Coronary artery (tissue), 2 donors: ENCODE measurements at regions not wholly inside any gene's neighbourhood (a gene's known extent, or its start where the extent isn't known, plus 50 kb on each side); places are given as distances from the start of the nearest gene placed in this dataset.
"Not testable (repeated sequence)": the region's sequence is repeated elsewhere in the genome, so short reads cannot be mapped to it uniquely, and the experiment has no call there.

Source experiments
- DNase-seq: peaks from one replicate; pipeline ENCODE4 v3.0.0-alpha.2; 2017; ENCODE audit warnings: low spot score
- H3K27ac ChIP-seq, 2 donors: fragments of 200-600 bp; sonication (generic); one replicate each; pipeline ENCODE4 v1.5.1; 2016 to 2019
- H3K4me3 ChIP-seq: fragments of 200-600 bp; sonication (generic); 2 replicates; pipeline ENCODE4 v1.5.1; 2016; ENCODE audit warnings: mild to moderate bottlenecking, moderate library complexity
- TF ChIP-seq, protein P1 (sequence below): fragments of 200-600 bp; sonication (generic); IDR thresholded peaks from one replicate; pipeline ENCODE4 v1.5.1; 2019; ENCODE audit warnings: antibody characterized with exemption

DNA sequence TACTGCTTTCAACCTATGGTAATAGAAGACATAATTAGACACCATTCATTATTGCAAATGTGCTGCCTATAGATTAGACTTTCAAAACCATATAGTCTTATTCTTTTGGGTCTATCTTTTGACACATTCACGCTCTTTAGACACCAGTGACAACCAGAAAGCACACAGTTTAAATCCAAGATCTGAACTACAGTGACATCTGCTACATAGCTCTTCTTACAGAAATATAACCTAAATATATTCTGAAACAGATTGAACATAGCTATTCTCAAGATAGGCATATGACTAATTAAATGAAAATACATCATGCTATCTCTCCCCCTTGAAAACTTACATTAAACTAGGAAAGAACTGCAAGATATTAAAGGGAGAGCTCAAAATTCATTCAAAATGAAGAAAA, 514.2 kb upstream of the SLITRK6 start:
- Histone ChIP-seq H3K4me3 (no peak overlapping the region), H3K27ac (no peak overlapping the region)
- TF ChIP-seq, protein P1, sequence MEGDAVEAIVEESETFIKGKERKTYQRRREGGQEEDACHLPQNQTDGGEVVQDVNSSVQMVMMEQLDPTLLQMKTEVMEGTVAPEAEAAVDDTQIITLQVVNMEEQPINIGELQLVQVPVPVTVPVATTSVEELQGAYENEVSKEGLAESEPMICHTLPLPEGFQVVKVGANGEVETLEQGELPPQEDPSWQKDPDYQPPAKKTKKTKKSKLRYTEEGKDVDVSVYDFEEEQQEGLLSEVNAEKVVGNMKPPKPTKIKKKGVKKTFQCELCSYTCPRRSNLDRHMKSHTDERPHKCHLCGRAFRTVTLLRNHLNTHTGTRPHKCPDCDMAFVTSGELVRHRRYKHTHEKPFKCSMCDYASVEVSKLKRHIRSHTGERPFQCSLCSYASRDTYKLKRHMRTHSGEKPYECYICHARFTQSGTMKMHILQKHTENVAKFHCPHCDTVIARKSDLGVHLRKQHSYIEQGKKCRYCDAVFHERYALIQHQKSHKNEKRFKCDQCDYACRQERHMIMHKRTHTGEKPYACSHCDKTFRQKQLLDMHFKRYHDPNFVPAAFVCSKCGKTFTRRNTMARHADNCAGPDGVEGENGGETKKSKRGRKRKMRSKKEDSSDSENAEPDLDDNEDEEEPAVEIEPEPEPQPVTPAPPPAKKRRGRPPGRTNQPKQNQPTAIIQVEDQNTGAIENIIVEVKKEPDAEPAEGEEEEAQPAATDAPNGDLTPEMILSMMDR, result no peak
- no peak for DNase-seq

DNA sequence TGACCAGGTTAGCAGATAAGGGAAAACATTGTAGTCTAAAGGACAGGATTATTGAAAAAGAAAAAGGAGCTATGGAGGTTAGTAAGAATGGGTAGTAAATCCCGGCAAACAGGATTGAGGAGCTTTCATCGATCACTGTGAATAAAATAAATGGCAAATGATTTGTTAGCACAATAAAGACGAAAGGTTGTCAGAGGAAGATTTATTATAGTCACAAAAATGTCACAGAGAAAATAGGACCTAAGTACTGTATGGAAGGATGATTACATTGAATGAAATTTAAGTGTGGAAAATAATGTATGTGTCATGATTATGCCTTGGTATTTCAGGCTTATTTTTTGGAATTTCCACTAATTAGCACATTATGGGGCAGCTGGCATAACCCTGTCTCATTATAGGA, 519.2 kb upstream of the SLITRK6 start:
- Histone ChIP-seq H3K4me3 (no peak overlapping the region), H3K27ac (no peak overlapping the region)
- TF ChIP-seq, protein P1, result no peak
- no peak for DNase-seq

DNA sequence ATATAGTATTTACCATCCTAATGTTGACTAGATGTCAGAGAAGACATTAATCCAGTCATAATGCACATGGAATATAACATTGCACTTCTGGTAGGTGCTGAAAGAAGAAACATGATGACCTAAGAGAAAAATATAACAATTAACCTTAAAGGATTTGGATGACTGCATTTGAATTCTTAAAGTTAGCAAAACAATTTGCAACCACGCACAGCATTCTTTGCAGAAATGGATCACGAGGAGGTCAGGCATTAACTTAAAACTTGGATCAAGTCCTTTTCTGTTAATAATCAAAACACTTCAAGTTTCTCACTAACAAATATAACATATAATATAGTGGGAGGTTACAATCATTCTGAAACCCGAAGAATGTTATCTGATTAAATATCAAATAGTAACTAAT, 525.0 kb upstream of the SLITRK6 start:
- TF ChIP-seq, protein P1, result no peak
- Histone ChIP-seq H3K4me3 (no peak overlapping the region), H3K27ac (no peak overlapping the region)
- DNase-seq, result no peak

DNA sequence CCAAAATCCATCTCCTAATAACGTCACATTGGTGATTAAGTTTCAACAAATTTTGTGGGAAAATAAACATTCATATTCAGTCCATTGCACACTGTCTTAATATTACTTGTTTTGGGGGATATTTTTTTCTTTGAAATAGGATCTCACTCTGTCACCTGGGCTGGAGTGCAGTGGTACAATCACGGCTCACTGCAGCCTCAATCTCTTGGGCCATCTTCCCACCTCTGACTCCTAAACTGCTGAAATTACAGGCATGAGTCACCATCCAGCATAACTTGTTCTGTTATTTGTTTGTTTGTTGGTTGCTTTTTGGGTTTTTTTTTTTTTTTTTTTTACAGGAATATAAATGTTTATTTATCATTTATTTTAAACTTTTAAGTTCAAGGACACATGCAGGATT, 556.1 kb upstream of the SLITRK6 start:
- DNase-seq, result no peak
- Histone ChIP-seq H3K4me3 (no peak overlapping the region), H3K27ac (no peak overlapping the region)
- TF ChIP-seq, protein P1, result no peak

- Histone ChIP-seq H3K4me3 (no peak overlapping the region), H3K27ac (no peak overlapping the region)
- TF ChIP-seq, protein P1, result no peak
- no peak for DNase-seq
Observed at GRCh38 chr13:86357106-86357505, 557.9 kb upstream of the SLITRK6 start.

GRCh38 chr13:86363749-86364148, 564.5 kb upstream of the SLITRK6 start:
- not testable (repeated sequence) for H3K4me3 ChIP-seq, H3K27ac ChIP-seq, DNase-seq

- TF ChIP-seq, protein P1, result no peak
- Histone ChIP-seq H3K27ac (no peak overlapping the region), H3K4me3 (no peak overlapping the region)
- no peak for DNase-seq
Observed at GRCh38 chr13:86368924-86369323, 569.7 kb upstream of the SLITRK6 start.

GRCh38 chr13:86377451-86377850, 578.2 kb upstream of the SLITRK6 start:
- TF ChIP-seq, protein P1, result no peak
- H3K4me3 ChIP-seq, result no peak overlapping the region
- H3K27ac ChIP-seq, result no peak overlapping the region
- no peak for DNase-seq
